CD14-positive monocyte (primary cell): ENCODE measurements at regions not wholly inside any gene's neighbourhood (a gene's known extent, or its start where the extent isn't known, plus 50 kb on each side); places are given as distances from the start of the nearest gene placed in this dataset.

ENCODE experiments used
- DNase-seq, 3 donors: peaks; one replicate each; pipeline ENCODE4 v3.0.0-alpha.2; 2011 to 2022
- H2AFZ ChIP-seq: 2 replicates; pipeline ENCODE4 v1.6.0; 2012; ENCODE audit warnings: mild to moderate bottlenecking, low read depth, low read length, inconsistent platforms; ENCODE audit not compliant: insufficient read depth, poor library complexity, severe bottlenecking
- H3K27ac ChIP-seq, 2 donors: 1 replicate in 1 of 2; 2 replicates in 1 of 2; pipeline ENCODE4 v1.5.1; 2012 to 2013; ENCODE audit warnings: low read length in 2 of 2, control low read depth in 1 of 2, inconsistent platforms in 1 of 2, low read depth in 1 of 2, mild to moderate bottlenecking in 1 of 2
- H3K27me3 ChIP-seq, 2 donors: one replicate each; pipeline versions ENCODE4 v1.6.0 to v1.6.1; 2011 to 2013; ENCODE audit warnings: low read length in 2 of 2; ENCODE audit not compliant: control insufficient read depth in 2 of 2, insufficient read depth in 2 of 2
- H3K36me3 ChIP-seq, 2 donors: replicated peaks in 1 of 2; 1 replicate in 1 of 2; 2 replicates in 1 of 2; pipeline versions ENCODE4 v1.5.1 to v1.6.1; 2012 to 2013; ENCODE audit warnings: low read length in 2 of 2, control low read depth in 1 of 2, inconsistent platforms in 1 of 2, mild to moderate bottlenecking in 1 of 2; ENCODE audit not compliant: insufficient read depth in 2 of 2, control insufficient read depth in 1 of 2
- H3K4me1 ChIP-seq, 2 donors: 1 replicate in 1 of 2; 2 replicates in 1 of 2; pipeline versions ENCODE4 v1.5.1 to v1.6.1; 2012 to 2013; ENCODE audit warnings: low read length in 2 of 2, control low read depth in 1 of 2, inconsistent platforms in 1 of 2, mild to moderate bottlenecking in 1 of 2, moderate library complexity in 1 of 2; ENCODE audit not compliant: insufficient read depth in 2 of 2, control insufficient read depth in 1 of 2
- H3K4me2 ChIP-seq: replicated peaks from 2 replicates; pipeline ENCODE3; 2012; ENCODE audit warnings: low read length, moderate library complexity, mild to moderate bottlenecking; ENCODE audit not compliant: poor library complexity, severe bottlenecking; ENCODE audit errors: extremely low read depth
- H3K4me3 ChIP-seq, 3 experiments: fragments of 200-600 bp in 1 of 3; sonication (generic) in 1 of 3; replicated peaks in 1 of 3; 1 replicate in 2 of 3; 2 replicates in 1 of 3; pipeline ENCODE4 v1.5.1; 2011 to 2013; ENCODE audit warnings: low read length in 3 of 3, mild to moderate bottlenecking in 3 of 3, control low read depth in 2 of 3, low read depth in 2 of 3, inconsistent platforms in 1 of 3, moderate library complexity in 1 of 3
- H3K79me2 ChIP-seq: 2 replicates; pipeline ENCODE4 v1.6.0; 2012; ENCODE audit warnings: mild to moderate bottlenecking, control low read depth, inconsistent platforms, low read length, moderate library complexity; ENCODE audit not compliant: insufficient read depth
- H3K9ac ChIP-seq: 2 replicates; pipeline ENCODE4 v1.6.0; 2017; ENCODE audit warnings: low read length, mild to moderate bottlenecking; ENCODE audit not compliant: insufficient read depth, poor library complexity, severe bottlenecking
- H3K9me3 ChIP-seq, 2 donors: replicated peaks in 1 of 2; 1 replicate in 1 of 2; 2 replicates in 1 of 2; pipeline versions ENCODE4 v1.5.1 to v1.6.1; 2012 to 2013; ENCODE audit warnings: low read length in 2 of 2, control low read depth in 1 of 2; ENCODE audit not compliant: control insufficient read depth in 1 of 2, insufficient read depth in 1 of 2
- H4K20me1 ChIP-seq: 2 replicates; pipeline ENCODE4 v1.6.0; 2012; ENCODE audit warnings: mild to moderate bottlenecking, low read length, control low read depth, moderate library complexity; ENCODE audit not compliant: insufficient read depth
- H3K27ac Mint-ChIP-seq, 7 donors: one replicate each; pipeline ENCODE4 v1.8.0; 2020; ENCODE audit warnings: mild to moderate bottlenecking in 7 of 7, mixed read lengths in 7 of 7, moderate library complexity in 6 of 7, inconsistent platforms in 2 of 7
- H3K27me3 Mint-ChIP-seq, 3 donors: one replicate each; pipeline ENCODE4 v1.8.0; 2021 to 2022; ENCODE audit warnings: low read depth in 3 of 3, mild to moderate bottlenecking in 3 of 3, mixed read lengths in 3 of 3, moderate library complexity in 3 of 3, inconsistent platforms in 1 of 3
- H3K36me3 Mint-ChIP-seq, 2 donors: one replicate each; pipeline ENCODE4 v1.8.0; 2020; ENCODE audit warnings: mixed read lengths in 2 of 2, inconsistent platforms in 1 of 2, mild to moderate bottlenecking in 1 of 2
- H3K4me1 Mint-ChIP-seq: one replicate; pipeline ENCODE4 v1.8.0; 2020; ENCODE audit warnings: mild to moderate bottlenecking, mixed read lengths
- H3K4me3 Mint-ChIP-seq, 2 donors: one replicate each; pipeline ENCODE4 v1.8.0; 2020; ENCODE audit warnings: mild to moderate bottlenecking in 2 of 2, mixed read lengths in 2 of 2, moderate library complexity in 1 of 2
- H3K9me3 Mint-ChIP-seq, 7 donors: one replicate each; pipeline ENCODE4 v1.8.0; 2020 to 2022; ENCODE audit warnings: mixed read lengths in 7 of 7, mild to moderate bottlenecking in 6 of 7, moderate library complexity in 6 of 7, inconsistent platforms in 2 of 7
- WGBS: methylation state at CpG from one replicate; pipeline ENCODE4 v1.1.5; 2013; ENCODE audit warnings: missing lambda C conversion rate; ENCODE audit not compliant: insufficient coverage; 5-methylcytosine and 5-hydroxymethylcytosine counted together
- intact Hi-C, 2 donors: fragments of 100-400 bp; cut with micrococcal nuclease; formaldehyde crosslinking; loops; one replicate each; pipeline versions ENCODE4 v1.15.0 to v1.15.1; 2023
- TF ChIP-seq, protein P1 (sequence below): fragments of 200-600 bp; IDR thresholded peaks from one replicate; pipeline ENCODE4 v1.8.0; 2022; ENCODE audit warnings: antibody characterized with exemption, mild to moderate bottlenecking

DNA sequence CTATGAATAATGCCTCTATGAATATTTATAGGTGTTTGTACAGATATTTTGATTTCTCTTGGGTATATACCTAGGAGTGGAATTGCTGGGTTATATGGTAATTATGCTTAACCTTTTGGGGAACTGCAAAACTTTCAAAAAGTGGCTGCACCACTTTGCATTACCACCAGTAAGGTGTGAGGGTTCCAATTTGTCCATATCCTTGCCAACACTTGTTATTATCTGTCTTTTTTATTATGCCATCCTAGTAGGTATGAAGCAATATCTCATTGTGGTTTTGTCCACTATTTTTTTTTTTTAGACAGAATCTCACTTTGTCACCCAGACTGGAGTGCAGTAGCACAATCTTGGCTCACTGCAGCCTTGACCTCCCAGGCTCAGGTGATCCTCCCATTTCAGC, 112.2 kb upstream of the FBXO11 start:
- Histone ChIP-seq H3K9ac (no peak overlapping the region), H2AFZ (no peak overlapping the region), H3K4me2 (no peak overlapping the region), H3K4me3 (no peak overlapping the region), H3K27me3 (peaks cover 0 to 2% of the 10 kb centered on the region in 2 donors), H3K27ac (no peak overlapping the region), H3K79me2 (no peaks in the 10 kb centered on the region), H4K20me1 (no peaks in the 10 kb centered on the region), H3K36me3 (no peaks in the 10 kb centered on the region), H3K9me3 (peaks cover 5 to 8% of the 10 kb centered on the region in 2 donors), H3K4me1 (no peaks in the 10 kb centered on the region)
- H3K27me3 Mint-ChIP-seq: peaks cover 7 to 9% (median 7%) of the 10 kb centered on the region in 3 donors
- TF ChIP-seq, protein P1, sequence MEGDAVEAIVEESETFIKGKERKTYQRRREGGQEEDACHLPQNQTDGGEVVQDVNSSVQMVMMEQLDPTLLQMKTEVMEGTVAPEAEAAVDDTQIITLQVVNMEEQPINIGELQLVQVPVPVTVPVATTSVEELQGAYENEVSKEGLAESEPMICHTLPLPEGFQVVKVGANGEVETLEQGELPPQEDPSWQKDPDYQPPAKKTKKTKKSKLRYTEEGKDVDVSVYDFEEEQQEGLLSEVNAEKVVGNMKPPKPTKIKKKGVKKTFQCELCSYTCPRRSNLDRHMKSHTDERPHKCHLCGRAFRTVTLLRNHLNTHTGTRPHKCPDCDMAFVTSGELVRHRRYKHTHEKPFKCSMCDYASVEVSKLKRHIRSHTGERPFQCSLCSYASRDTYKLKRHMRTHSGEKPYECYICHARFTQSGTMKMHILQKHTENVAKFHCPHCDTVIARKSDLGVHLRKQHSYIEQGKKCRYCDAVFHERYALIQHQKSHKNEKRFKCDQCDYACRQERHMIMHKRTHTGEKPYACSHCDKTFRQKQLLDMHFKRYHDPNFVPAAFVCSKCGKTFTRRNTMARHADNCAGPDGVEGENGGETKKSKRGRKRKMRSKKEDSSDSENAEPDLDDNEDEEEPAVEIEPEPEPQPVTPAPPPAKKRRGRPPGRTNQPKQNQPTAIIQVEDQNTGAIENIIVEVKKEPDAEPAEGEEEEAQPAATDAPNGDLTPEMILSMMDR: no peak
- DNase-seq: no peak
- peaks cover 3 to 14% (median 7%) of the 10 kb centered on the region in 7 donors for H3K9me3 Mint-ChIP-seq
- H3K4me1 Mint-ChIP-seq: no peaks in the 10 kb centered on the region
- H3K4me3 Mint-ChIP-seq: no peak overlapping the region
- no peak overlapping the region for H3K27ac Mint-ChIP-seq
- intact Hi-C loops: no loop called here
- no peaks in the 10 kb centered on the region for H3K36me3 Mint-ChIP-seq

DNA sequence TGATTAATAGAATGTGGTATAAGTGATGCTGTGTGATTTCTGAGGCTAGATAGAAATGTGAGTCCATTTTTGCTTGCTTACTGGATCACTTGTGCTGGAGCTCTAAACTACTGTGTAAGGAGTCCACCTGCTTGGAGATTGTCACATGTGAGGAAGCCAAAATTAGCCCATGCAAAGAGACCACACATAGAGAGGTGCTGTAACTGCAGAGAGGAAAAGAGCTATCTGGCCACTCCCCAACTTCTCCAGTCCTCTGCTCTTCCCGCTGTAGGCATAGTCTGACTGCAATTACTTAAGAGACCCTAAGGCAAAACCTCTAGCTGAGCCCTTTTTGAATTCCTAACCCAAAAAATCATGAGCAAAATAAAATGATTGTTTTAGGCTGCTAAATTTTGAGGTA, 120.6 kb upstream of the FBXO11 start:
- H3K36me3 ChIP-seq: no peaks in the 10 kb centered on the region
- peaks cover 6 to 16% (median 12%) of the 10 kb centered on the region in 3 donors for H3K27me3 Mint-ChIP-seq
- H3K27ac ChIP-seq: no peak overlapping the region
- no peak overlapping the region for H3K4me3 ChIP-seq
- H3K27ac Mint-ChIP-seq: no peak overlapping the region
- intact Hi-C loops: no loop called here
- H3K4me1 ChIP-seq: no peaks in the 10 kb centered on the region
- peaks cover 0 to 3% (median 0%) of the 10 kb centered on the region in 7 donors for H3K9me3 Mint-ChIP-seq
- H4K20me1 ChIP-seq: no peaks in the 10 kb centered on the region
- H3K4me1 Mint-ChIP-seq: no peaks in the 10 kb centered on the region
- H3K79me2 ChIP-seq: no peaks in the 10 kb centered on the region
- no peak overlapping the region for H3K9ac ChIP-seq
- H2AFZ ChIP-seq: no peak overlapping the region
- peaks cover 0 to 2% of the 10 kb centered on the region in 2 donors for H3K27me3 ChIP-seq
- no peak overlapping the region for H3K4me3 Mint-ChIP-seq
- H3K36me3 Mint-ChIP-seq: no peaks in the 10 kb centered on the region
- DNase-seq: no peak
- TF ChIP-seq, protein P1: no peak
- no peak overlapping the region for H3K4me2 ChIP-seq
- H3K9me3 ChIP-seq: no peaks in the 10 kb centered on the region
- WGBS: no CpG with 5 or more reads among the region's 1 CpG
